ENCODE measurements at regions not wholly inside any gene's neighbourhood (a gene's known extent, or its start where the extent isn't known, plus 50 kb on each side); places are given as distances from the start of the nearest gene placed in this dataset.
"Not testable (repeated sequence)": the region's sequence is repeated elsewhere in the genome, so short reads cannot be mapped to it uniquely, and the experiment has no call there.

- DNase-seq = no peak
Measured at GRCh38 chr5:29208024-29208423, 1985.5 kb upstream of the CDH6 start.

- DNase-seq = no peak
Measured at GRCh38 chr5:29203049-29203448, 1990.4 kb upstream of the CDH6 start.

- no peak for DNase-seq
Measured at GRCh38 chr5:29197631-29198454, 1995.6 kb upstream of the CDH6 start.

- DNase-seq = no peak
Measured at GRCh38 chr5:29193972-29194371, 1999.5 kb upstream of the CDH6 start.

GRCh38 chr5:29191269-29192048 lies 2002.0 kb upstream of the CDH6 start:
- DNase-seq = not testable (repeated sequence)

- DNase-seq = not testable (repeated sequence)
Measured at GRCh38 chr5:29190398-29190797, 2003.1 kb upstream of the CDH6 start.

GRCh38 chr5:29186380-29186779 lies 2007.1 kb upstream of the CDH6 start:
- DNase-seq = not testable (repeated sequence)

- no peak for DNase-seq
Measured at GRCh38 chr5:29185558-29185957, 2007.9 kb upstream of the CDH6 start.

GRCh38 chr5:29175774-29176173 lies 2017.7 kb upstream of the CDH6 start:
- DNase-seq = no peak

- no peak for DNase-seq
Measured at GRCh38 chr5:29170599-29170998, 2022.9 kb upstream of the CDH6 start.

- no peak for DNase-seq
Measured at GRCh38 chr5:29169886-29170285, 2023.6 kb upstream of the CDH6 start.

GRCh38 chr5:29162297-29162696 lies 2031.2 kb upstream of the CDH6 start:
- no peak for DNase-seq

- DNase-seq = no peak
Measured at GRCh38 chr5:29161399-29162291, 2031.8 kb upstream of the CDH6 start.

- DNase-seq = no peak
Measured at GRCh38 chr5:29157975-29158374, 2035.5 kb upstream of the CDH6 start.

GRCh38 chr5:29150840-29151239 lies 2042.6 kb upstream of the CDH6 start:
- DNase-seq = no peak

- DNase-seq = no peak
Measured at GRCh38 chr5:29148581-29148980, 2044.9 kb upstream of the CDH6 start.

- DNase-seq = no peak
Measured at GRCh38 chr5:29148073-29148472, 2045.4 kb upstream of the CDH6 start.

- no peak for DNase-seq
Measured at GRCh38 chr5:29143266-29143665, 2050.2 kb upstream of the CDH6 start.

GRCh38 chr5:29134418-29134817 lies 2059.1 kb upstream of the CDH6 start:
- DNase-seq = no peak

- DNase-seq = no peak
Measured at GRCh38 chr5:29131285-29131684, 2062.2 kb upstream of the CDH6 start.

- no peak for DNase-seq
Measured at GRCh38 chr5:29130786-29131185, 2062.7 kb upstream of the CDH6 start.

GRCh38 chr5:29127524-29128156 lies 2065.8 kb upstream of the CDH6 start:
- not testable (repeated sequence) for DNase-seq

- DNase-seq = not testable (repeated sequence)
Measured at GRCh38 chr5:29126462-29126861, 2067.0 kb upstream of the CDH6 start.
